Stimulated activated CD4-positive, alpha-beta T cell treated with anti-CD3 and anti-CD28 coated beads, Interleukin-15, amount 100 ng/mL, for 1 hour (primary cell): ENCODE measurements at regions not wholly inside any gene's neighbourhood (a gene's known extent, or its start where the extent isn't known, plus 50 kb on each side); places are given as distances from the start of the nearest gene placed in this dataset.

Experiments
- DNase-seq, 2 donors: peaks; one replicate each; pipeline ENCODE4 v3.0.0-alpha.2; 2020; ENCODE audit warnings: low read depth in 1 of 2, low spot score in 1 of 2

- no peak for DNase-seq
Measured at GRCh38 chr21:31566611-31567010, 92.9 kb upstream of the SOD1 start.

GRCh38 chr21:31566064-31566463 is 93.4 kb upstream of the SOD1 start:
- no peak for DNase-seq

GRCh38 chr21:31564439-31564838 is 95.1 kb upstream of the SOD1 start:
- no peak for DNase-seq

GRCh38 chr21:31560479-31560878 is 99.0 kb upstream of the SOD1 start:
- DNase-seq, result no peak

- DNase-seq, result peak; percentile 80 to 89
Measured at GRCh38 chr21:31559368-31560119, 99.9 kb upstream of the SOD1 start.

GRCh38 chr21:31558962-31559367 is 100.5 kb upstream of the SOD1 start:
- DNase-seq, result peak; percentile 80 to 81

GRCh38 chr21:31558189-31558961 is 101.1 kb upstream of the SOD1 start:
- DNase-seq, result no peak

GRCh38 chr21:31557421-31558188 is 101.9 kb upstream of the SOD1 start:
- peak in 1 of 2 donors; percentile 10 for DNase-seq

- no peak for DNase-seq
Measured at GRCh38 chr21:31556662-31557061, 102.8 kb upstream of the SOD1 start.

GRCh38 chr21:31555741-31556191 is 103.7 kb upstream of the SOD1 start:
- DNase-seq, result no peak

GRCh38 chr21:31554511-31555022 is 104.9 kb upstream of the SOD1 start:
- DNase-seq, result peak in 1 of 2 donors; percentile 14

- no peak for DNase-seq
Measured at GRCh38 chr21:31553926-31554325, 105.6 kb upstream of the SOD1 start.

GRCh38 chr21:31553461-31553860 is 106.0 kb upstream of the SOD1 start:
- no peak for DNase-seq

GRCh38 chr21:31552826-31553225 is 106.7 kb upstream of the SOD1 start:
- no peak for DNase-seq

GRCh38 chr21:31550070-31550469 is 109.4 kb upstream of the SOD1 start:
- DNase-seq, result no peak

- no peak for DNase-seq
Measured at GRCh38 chr21:31548688-31549087, 110.8 kb upstream of the SOD1 start.

GRCh38 chr21:31546443-31547170 is 112.9 kb upstream of the SOD1 start:
- no peak for DNase-seq

- no peak for DNase-seq
Measured at GRCh38 chr21:31545036-31545435, 114.5 kb upstream of the SOD1 start.

- no peak for DNase-seq
Measured at GRCh38 chr21:31543191-31543590, 116.3 kb upstream of the SOD1 start.

GRCh38 chr21:31538816-31539215 is 120.7 kb upstream of the SOD1 start:
- no peak for DNase-seq
